T-helper 1 cell (primary cell): ENCODE measurements at regions not wholly inside any gene's neighbourhood (a gene's known extent, or its start where the extent isn't known, plus 50 kb on each side); places are given as distances from the start of the nearest gene placed in this dataset.
A peak's percentile ranks its signal among the peaks of the same experiment; 100 is the strongest.
"Not testable (repeated sequence)": the region's sequence is repeated elsewhere in the genome, so short reads cannot be mapped to it uniquely, and the experiment has no call there.

Experiments used
- DNase-seq, 5 donors: peaks; one replicate each; pipeline ENCODE4 v3.0.0-alpha.2; 2012 to 2020

- DNase-seq, result not testable (repeated sequence)
Observed at GRCh38 chrX:92873359-92874055, 799.9 kb downstream of the NAP1L3 start.

GRCh38 chrX:92849998-92850397 lies 823.4 kb downstream of the NAP1L3 start:
- not testable (repeated sequence) for DNase-seq

- not testable (repeated sequence) for DNase-seq
Observed at GRCh38 chrX:92843920-92844319, 829.5 kb downstream of the NAP1L3 start.

GRCh38 chrX:92832750-92833149 lies 840.6 kb downstream of the NAP1L3 start:
- not testable (repeated sequence) for DNase-seq

GRCh38 chrX:92830083-92830482 lies 843.3 kb downstream of the NAP1L3 start:
- DNase-seq, result not testable (repeated sequence)

- not testable (repeated sequence) for DNase-seq
Observed at GRCh38 chrX:92821580-92822152, 851.7 kb downstream of the NAP1L3 start.

- DNase-seq, result not testable (repeated sequence)
Observed at GRCh38 chrX:92792080-92792479, 881.3 kb downstream of the NAP1L3 start.

- peak in 1 of 5 donors; percentile 0 for DNase-seq
Observed at GRCh38 chrX:92780075-92780474, 893.3 kb downstream of the NAP1L3 start.

GRCh38 chrX:92774016-92774415 lies 899.4 kb downstream of the NAP1L3 start:
- not testable (repeated sequence) for DNase-seq

- DNase-seq, result not testable (repeated sequence)
Observed at GRCh38 chrX:92760963-92761362, 912.4 kb downstream of the NAP1L3 start.
